AG04449 (cell line): ENCODE measurements at regions not wholly inside any gene's neighbourhood (a gene's known extent, or its start where the extent isn't known, plus 50 kb on each side); places are given as distances from the start of the nearest gene placed in this dataset.
A peak's percentile ranks its signal among the peaks of the same experiment; 100 is the strongest.

Experiments
- CTCF ChIA-PET: fragments of 350-600 bp; formaldehyde crosslinking; extraction: SDS; loops from one replicate; lab custom pipeline; 2021; ENCODE audit warnings: antibody characterized with exemption; lab: Yijun Ruan, JAX
- POLR2A ChIA-PET: fragments of 400-600, 350-600 bp; formaldehyde crosslinking; extraction: SDS; loops from one replicate; lab custom pipeline; 2020; ENCODE audit warnings: antibody characterized with exemption, inconsistent platforms; lab: Yijun Ruan, JAX
- DNase-seq: peaks from one replicate; pipeline ENCODE4 v3.0.0-alpha.2; 2010; ENCODE audit warnings: low read depth, low spot score
- H3K4me3 ChIP-seq: 2 replicates; pipeline ENCODE4 v1.5.1; 2011; ENCODE audit warnings: low read depth, mild to moderate bottlenecking, control low read depth, low read length
- TF ChIP-seq, protein P1 (sequence below): IDR thresholded peaks from one replicate; pipeline ENCODE4 v1.5.1; 2011; ENCODE audit warnings: mild to moderate bottlenecking, moderate library complexity, low read length, control low read depth, inconsistent platforms; ENCODE audit not compliant: insufficient read depth; ENCODE audit errors: missing control alignments

DNA sequence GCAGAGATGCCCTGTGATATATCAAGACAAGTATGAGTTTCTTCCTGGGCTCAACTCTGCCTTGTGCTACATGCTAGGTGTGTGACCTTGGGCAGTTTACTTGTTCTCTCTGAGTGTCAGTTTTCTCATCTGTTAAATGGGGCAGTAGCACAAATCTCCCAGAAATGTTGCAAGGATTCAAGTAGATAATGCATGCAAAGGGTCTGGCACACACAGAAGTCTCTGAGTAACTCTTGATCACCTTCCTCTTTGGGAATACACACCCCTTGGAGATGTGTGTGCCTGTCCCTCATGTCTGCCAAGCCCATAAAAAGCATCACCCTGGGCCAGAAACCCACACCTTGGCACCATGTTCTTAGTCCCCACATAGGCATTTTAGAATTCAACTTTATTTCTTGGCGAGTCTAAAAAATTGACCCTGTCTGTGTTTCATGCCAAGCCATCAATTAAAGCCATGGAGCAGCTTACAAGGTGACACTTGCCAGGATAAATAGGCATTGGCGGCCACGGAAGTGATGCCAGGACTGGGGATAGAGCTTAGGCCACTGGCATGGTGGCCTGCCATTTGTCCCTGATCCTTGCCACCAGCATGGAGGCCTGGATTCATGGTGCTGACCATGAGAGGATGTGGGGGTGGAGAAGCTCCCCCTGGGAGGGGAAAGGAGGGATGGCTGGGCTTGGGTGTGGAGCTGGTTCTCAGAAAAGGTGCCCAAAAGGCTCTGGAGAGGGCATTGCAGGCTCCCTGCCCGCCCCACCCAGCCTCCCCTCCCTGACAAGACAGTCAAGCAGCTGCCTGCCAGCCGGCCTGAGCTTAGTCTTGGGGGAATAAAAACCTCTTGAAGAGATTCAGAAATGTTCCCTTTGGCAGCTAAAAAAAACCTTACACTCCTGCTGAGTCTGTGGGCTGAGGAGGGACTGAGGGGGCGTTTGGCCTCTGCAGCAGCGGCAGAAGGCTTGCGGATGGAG is 118.0 kb upstream of the IPO9 start:
- ChIA-PET POLR2A (interaction anchor here (0.6 to 1.1 kb wide), 3 partner anchors 82 to 159 kb away, joined by 3 read pairs; no protein-coding TSS in a partner anchor), CTCF (interaction anchor here (0.8 to 23.8 kb wide), 13 partner anchors 7 to 185 kb away, joined by 3 to 785 read pairs (median 17); no protein-coding TSS in a partner anchor)
- no peak overlapping the region for H3K4me3 ChIP-seq
- TF ChIP-seq, protein P1, sequence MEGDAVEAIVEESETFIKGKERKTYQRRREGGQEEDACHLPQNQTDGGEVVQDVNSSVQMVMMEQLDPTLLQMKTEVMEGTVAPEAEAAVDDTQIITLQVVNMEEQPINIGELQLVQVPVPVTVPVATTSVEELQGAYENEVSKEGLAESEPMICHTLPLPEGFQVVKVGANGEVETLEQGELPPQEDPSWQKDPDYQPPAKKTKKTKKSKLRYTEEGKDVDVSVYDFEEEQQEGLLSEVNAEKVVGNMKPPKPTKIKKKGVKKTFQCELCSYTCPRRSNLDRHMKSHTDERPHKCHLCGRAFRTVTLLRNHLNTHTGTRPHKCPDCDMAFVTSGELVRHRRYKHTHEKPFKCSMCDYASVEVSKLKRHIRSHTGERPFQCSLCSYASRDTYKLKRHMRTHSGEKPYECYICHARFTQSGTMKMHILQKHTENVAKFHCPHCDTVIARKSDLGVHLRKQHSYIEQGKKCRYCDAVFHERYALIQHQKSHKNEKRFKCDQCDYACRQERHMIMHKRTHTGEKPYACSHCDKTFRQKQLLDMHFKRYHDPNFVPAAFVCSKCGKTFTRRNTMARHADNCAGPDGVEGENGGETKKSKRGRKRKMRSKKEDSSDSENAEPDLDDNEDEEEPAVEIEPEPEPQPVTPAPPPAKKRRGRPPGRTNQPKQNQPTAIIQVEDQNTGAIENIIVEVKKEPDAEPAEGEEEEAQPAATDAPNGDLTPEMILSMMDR, result no peak
- no peak for DNase-seq

DNA sequence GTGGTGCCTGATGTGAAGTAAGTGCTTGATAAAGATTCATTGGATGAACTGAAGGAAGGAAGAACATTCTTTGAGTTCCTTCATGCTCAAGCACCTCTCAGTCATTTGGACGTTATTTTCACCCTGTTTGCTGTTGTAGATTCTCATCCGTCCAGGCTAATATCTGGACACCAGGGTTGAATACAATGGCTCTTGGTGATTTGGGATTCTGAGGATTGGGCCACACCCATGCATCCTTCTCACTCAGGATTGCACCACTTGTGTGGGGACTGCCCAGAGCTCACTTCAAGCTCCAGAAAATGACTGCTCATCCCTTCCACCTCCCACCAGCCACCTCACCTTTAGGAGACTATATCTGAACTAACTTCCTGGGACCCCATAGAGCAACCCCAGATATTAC is 117.1 kb upstream of the IPO9 start:
- ChIA-PET POLR2A (interaction anchor here (0.6 to 2.9 kb wide), 3 partner anchors 26 to 160 kb away, joined by 3 to 9 read pairs (median 3); no protein-coding TSS in a partner anchor), CTCF (interaction anchor here (0.8 to 23.8 kb wide), 11 partner anchors 8 to 199 kb away, joined by 3 to 785 read pairs (median 6); no protein-coding TSS in a partner anchor)
- DNase-seq, result no peak
- TF ChIP-seq, protein P1, result no peak
- H3K4me3 ChIP-seq, result no peak overlapping the region

DNA sequence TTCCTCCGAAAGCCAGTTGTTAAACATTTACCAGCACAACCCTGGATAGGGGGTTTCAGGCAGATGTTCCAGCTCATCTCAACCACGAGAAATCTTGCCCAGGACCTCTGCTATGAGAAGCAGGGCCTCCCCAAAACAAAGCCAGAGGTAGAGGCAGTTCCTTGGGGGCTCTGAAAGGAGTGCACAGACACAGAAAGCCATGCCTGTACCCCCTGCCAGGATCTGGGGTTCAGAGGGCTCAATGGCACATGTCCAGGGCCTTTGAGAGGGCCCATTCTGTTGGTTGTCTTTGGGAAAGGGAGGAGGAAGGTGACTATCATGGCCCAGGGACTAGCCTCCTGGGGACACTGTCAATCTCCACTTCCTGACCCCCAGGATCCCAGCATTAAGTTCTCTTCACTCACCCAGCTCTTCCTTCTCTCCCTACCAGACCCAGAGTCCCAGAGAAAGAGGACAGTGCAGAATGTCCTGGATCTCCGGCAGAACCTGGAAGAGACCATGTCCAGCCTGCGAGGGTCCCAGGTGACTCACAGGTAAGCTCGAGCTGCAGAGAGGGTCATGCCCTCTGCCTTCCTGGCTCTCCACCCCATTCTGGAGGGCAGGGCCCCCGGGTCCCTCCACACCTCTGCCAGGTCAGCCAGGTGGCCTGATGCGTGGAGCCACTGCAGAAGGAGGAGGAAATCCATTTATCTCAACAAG is 116.4 kb upstream of the IPO9 start:
- no peak for DNase-seq
- CTCF ChIA-PET, result interaction anchor here (0.9 to 23.8 kb wide), 11 partner anchors 7 to 200 kb away, joined by 3 to 785 read pairs (median 6); no protein-coding TSS in a partner anchor
- POLR2A ChIA-PET, result interaction anchor here (0.7 to 2.9 kb wide), 4 partner anchors 19 to 87 kb away, joined by 3 to 9 read pairs (median 4); no protein-coding TSS in a partner anchor
- H3K4me3 ChIP-seq, result no peak overlapping the region
- TF ChIP-seq, protein P1, result no peak

DNA sequence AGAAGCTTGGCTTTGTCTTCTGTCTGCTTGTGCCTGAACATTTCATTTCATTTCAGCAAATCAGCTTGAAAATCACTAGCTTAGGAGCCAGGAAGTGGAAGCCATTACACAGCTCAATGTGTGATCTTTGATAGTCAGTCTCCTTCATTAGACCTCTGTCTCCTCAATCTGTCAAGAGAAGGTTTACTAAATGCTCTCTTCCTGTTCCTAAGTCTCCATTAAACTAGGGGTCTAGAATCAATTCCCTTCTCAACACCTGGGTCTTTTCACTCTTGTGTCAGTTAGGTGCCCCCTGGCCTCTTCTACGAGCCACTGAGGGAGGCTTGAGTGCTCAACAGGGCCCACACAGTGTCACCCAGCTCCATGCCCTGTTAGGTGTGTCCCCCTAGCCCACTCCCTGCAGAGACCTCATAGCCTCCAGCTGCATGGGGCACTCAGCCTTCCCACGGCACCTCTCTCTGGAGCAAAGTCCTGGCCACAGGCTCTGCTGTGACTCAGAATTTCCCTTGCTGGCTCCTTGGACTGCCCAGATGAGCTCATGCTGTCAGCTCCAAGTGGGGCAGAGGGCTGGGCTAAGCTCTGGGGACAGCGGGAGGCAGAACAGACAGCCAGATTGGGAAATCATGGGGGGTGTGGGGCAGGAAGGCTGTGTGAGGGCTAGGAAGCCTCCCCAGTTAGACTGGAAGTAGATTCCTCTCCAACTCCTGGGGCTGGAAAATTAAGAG is 115.7 kb upstream of the IPO9 start:
- peak; percentile 97 for DNase-seq
- ChIA-PET CTCF (interaction anchor here (0.6 to 23.8 kb wide), 10 partner anchors 8 to 200 kb away, joined by 3 to 785 read pairs (median 4); no protein-coding TSS in a partner anchor), POLR2A (interaction anchor here (0.6 to 2.9 kb wide), 12 partner anchors 10 to 175 kb away, joined by 3 to 9 read pairs (median 4); partner anchors contain the start of gene NAV1)
- no peak overlapping the region for H3K4me3 ChIP-seq
- TF ChIP-seq, protein P1, result no peak

DNA sequence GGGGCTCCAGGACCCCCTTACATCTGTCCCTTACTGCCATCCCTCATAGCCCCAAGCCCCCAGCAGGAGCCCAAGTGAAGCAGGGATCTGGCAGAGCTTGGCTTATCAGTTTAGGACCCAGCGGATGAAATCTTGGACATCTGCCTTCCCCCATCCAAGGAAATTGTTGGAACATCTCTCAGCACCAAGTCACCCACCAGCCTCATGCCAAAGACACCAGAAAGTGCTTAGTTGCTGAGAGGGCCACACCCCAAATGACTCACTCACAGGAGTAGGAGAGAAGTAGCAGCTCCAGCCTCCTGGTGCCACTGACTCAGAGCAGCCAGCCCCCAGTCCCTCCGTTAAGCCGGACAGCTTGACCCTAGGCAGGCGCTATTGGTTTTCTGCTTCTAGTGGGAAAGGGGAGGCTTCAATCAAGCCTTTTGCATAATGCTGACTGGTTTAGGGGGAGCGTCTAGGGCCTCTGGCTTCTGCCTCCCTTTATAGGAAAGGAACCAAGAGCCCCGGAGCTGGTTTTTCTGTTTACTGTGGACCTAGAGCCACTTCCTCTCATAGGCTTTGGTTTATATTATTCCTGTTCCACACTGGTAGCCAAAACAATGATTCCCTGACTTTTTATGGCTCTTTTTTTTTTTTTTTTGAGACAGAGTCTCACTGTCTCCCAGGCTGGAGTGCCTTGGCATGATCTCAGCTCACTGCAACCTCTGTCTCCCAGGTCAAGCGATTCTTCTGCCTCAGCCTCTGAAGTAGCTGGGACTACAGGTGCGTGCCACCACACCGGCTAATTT is 114.2 kb upstream of the IPO9 start:
- H3K4me3 ChIP-seq, result 0 out of 2 replicates have a peak overlapping the region, but pooled peaks have one; percentile 6
- ChIA-PET POLR2A (interaction anchor here (0.6 to 2.9 kb wide), 14 partner anchors 18 to 184 kb away, joined by 3 to 9 read pairs (median 4); partner anchors contain the start of gene NAV1), CTCF (interaction anchor here (0.9 to 23.8 kb wide), 8 partner anchors 9 to 201 kb away, joined by 3 to 785 read pairs (median 28); no protein-coding TSS in a partner anchor)
- TF ChIP-seq, protein P1, result no peak
- DNase-seq, result peak; percentile 99
